A549 (cell line): ENCODE measurements at regions not wholly inside any gene's neighbourhood (a gene's known extent, or its start where the extent isn't known, plus 50 kb on each side); places are given as distances from the start of the nearest gene placed in this dataset.
A peak's percentile ranks its signal among the peaks of the same experiment; 100 is the strongest.

Experiments used
- ATAC-seq, 2 experiments: fragments of 200-7000 bp in 1 of 2; fragments of >200 bp in 1 of 2; cut with Nextera tagmentation in 1 of 2; cut with Tn5 transposase in 1 of 2; 3 replicates each; pipeline versions ENCODE4 v1.8.0 to v1.9.1; 2018 to 2020; ENCODE audit warnings: mild to moderate bottlenecking in 1 of 2, moderate library complexity in 1 of 2
- CTCF ChIA-PET: fragments of 300-600 bp; sonication (Branson Sonifier 250); formaldehyde crosslinking; extraction: SDS; loops from one replicate; lab custom pipeline; 2021; ENCODE audit warnings: antibody characterized with exemption, inconsistent platforms; lab: Yijun Ruan, JAX
- POLR2A ChIA-PET: fragments of 350-600 bp; formaldehyde crosslinking; extraction: SDS; loops from one replicate; lab custom pipeline; 2021; ENCODE audit warnings: antibody characterized with exemption, inconsistent platforms; lab: Yijun Ruan, JAX
- DNase-seq, 2 experiments: peaks; one replicate each; pipeline versions ENCODE4 v3.0.0 to v3.0.0-alpha.2; 2011 to 2016; ENCODE audit warnings: low read depth in 1 of 2, low spot score in 1 of 2
- FAIRE-seq: peaks from 2 replicates; lab custom pipeline; 2011; peaks lifted over from hg19 to GRCh38; lab: Jason Lieb, UNC
- H3K27ac ChIP-seq, 2 experiments: fragments of >200 bp; sonication (Bioruptor Twin); formaldehyde crosslinking; 3 replicates each; pipeline ENCODE4 v1.5.1; 2016 to 2017
- H3K4me1 ChIP-seq: fragments of >200 bp; sonication (Bioruptor Twin); formaldehyde crosslinking; 3 replicates; pipeline ENCODE4 v1.6.1; 2016
- H3K4me2 ChIP-seq: fragments of >200 bp; sonication (Bioruptor Twin); formaldehyde crosslinking; 3 replicates; pipeline ENCODE4 v1.6.1; 2016
- H3K4me3 ChIP-seq: fragments of >200 bp; sonication (Bioruptor Twin); formaldehyde crosslinking; 3 replicates; pipeline ENCODE4 v1.5.1; 2016
- H3K9me3 ChIP-seq: fragments of >200 bp; sonication (Bioruptor Twin); formaldehyde crosslinking; 3 replicates; pipeline ENCODE4 v1.6.1; 2016
- BCL3 ChIP-seq: fragments of >200 bp; sonication (Bioruptor Twin); formaldehyde crosslinking; IDR thresholded peaks from 3 replicates; pipeline ENCODE4 v1.6.1; 2016
- CHD4 ChIP-seq: fragments of 200-600 bp; sonication (generic); IDR thresholded peaks from 2 replicates; pipeline ENCODE4 v1.6.1; 2016; ENCODE audit warnings: antibody characterized with exemption, mild to moderate bottlenecking, borderline replicate concordance
- CTCF ChIP-seq: fragments of >200 bp; sonication (Bioruptor Twin); formaldehyde crosslinking; IDR thresholded peaks from 3 replicates; pipeline ENCODE4 v1.5.1; 2016
- E2F6 ChIP-seq: IDR thresholded peaks from 2 replicates; pipeline ENCODE4 v1.6.1; 2012; ENCODE audit warnings: low read depth, borderline replicate concordance
- FOSL2 ChIP-seq, 2 experiments: fragments of 450-650 bp in 1 of 2; fragments of >200 bp in 1 of 2; sonication (Bioruptor Twin) in 1 of 2; formaldehyde crosslinking; IDR thresholded peaks; 2 replicates each; pipeline versions ENCODE4 v1.5.0 to v1.6.1; 2016 to 2020; ENCODE audit warnings: mild to moderate bottlenecking in 1 of 2, moderate library complexity in 1 of 2
- KDM1A ChIP-seq: fragments of 200-600 bp; sonication (generic); IDR thresholded peaks from 2 replicates; pipeline ENCODE4 v1.6.1; 2016; ENCODE audit warnings: low read depth, mild to moderate bottlenecking
- MAX ChIP-seq: IDR thresholded peaks from 2 replicates; pipeline ENCODE4 v1.6.1; 2012
- MAZ ChIP-seq: fragments of 150-350 bp; IDR thresholded peaks from 2 replicates; pipeline ENCODE4 v1.6.1; 2014; ENCODE audit warnings: antibody characterized with exemption, low read depth, low read length, borderline replicate concordance
- NFE2L2 ChIP-seq: fragments of 150-350 bp; conservative IDR thresholded peaks from 2 replicates; pipeline ENCODE4 v1.6.1; 2014; ENCODE audit warnings: low read length
- POLR2AphosphoS2 ChIP-seq: conservative IDR thresholded peaks from 2 replicates; pipeline ENCODE4 v1.6.1; 2012; ENCODE audit warnings: low read length, improper control_type of control experiment, inconsistent platforms
- RAD21 ChIP-seq, 2 experiments: fragments of >200 bp in 1 of 2; sonication (Bioruptor Twin) in 1 of 2; formaldehyde crosslinking in 1 of 2; IDR thresholded peaks in 1 of 2; conservative IDR thresholded peaks in 1 of 2; 2 replicates in 1 of 2; 3 replicates in 1 of 2; pipeline ENCODE4 v1.6.1; 2012 to 2018; ENCODE audit warnings: inconsistent platforms in 1 of 2
- REST ChIP-seq: fragments of 200-600 bp; sonication (generic); IDR thresholded peaks from 2 replicates; pipeline ENCODE4 v1.6.1; 2016; ENCODE audit warnings: antibody characterized with exemption, mild to moderate bottlenecking, moderate library complexity
- RFX5 ChIP-seq: fragments of 450-650 bp; IDR thresholded peaks from 2 replicates; pipeline ENCODE4 v1.7.1; 2014; ENCODE audit warnings: antibody characterized with exemption, mild to moderate bottlenecking, moderate library complexity
- SMC3 ChIP-seq: fragments of >200 bp; sonication (Bioruptor Twin); formaldehyde crosslinking; IDR thresholded peaks from 3 replicates; pipeline ENCODE4 v1.6.1; 2018; ENCODE audit warnings: inconsistent platforms
- ZFP36 ChIP-seq: fragments of 450-650 bp; IDR thresholded peaks from 2 replicates; pipeline ENCODE4 v1.6.1; 2014; ENCODE audit warnings: borderline replicate concordance; ENCODE audit not compliant: partially characterized antibody
- ZSCAN20 ChIP-seq: fragments of 250-450 bp; sonication (Bioruptor Pico); IDR thresholded peaks from 2 replicates; pipeline ENCODE4 v1.8.0; 2022; ENCODE audit warnings: mild to moderate bottlenecking, moderate library complexity
- WGBS: methylation state at CpG from one replicate; pipeline ENCODE4 v1.1.6; 2017; ENCODE audit errors: missing lambda C conversion rate; 5-methylcytosine and 5-hydroxymethylcytosine counted together

GRCh38 chr22:46031066-46031465 is 54.1 kb upstream of the WNT7B start:
- H3K9me3 ChIP-seq, result no peaks in the 10 kb centered on the region
- ChIA-PET CTCF (interaction anchor here (0.7 to 1.5 kb wide), 5 partner anchors 8 to 337 kb away, joined by 3 to 9 read pairs (median 5); no protein-coding TSS in a partner anchor), POLR2A (no interaction called here)
- ATAC-seq (no peak), DNase-seq (no peak), FAIRE-seq (no peak)
- 89% methylated on average over 3 of the region's 13 CpGs for WGBS
- TF ChIP-seq E2F6, result no peak
- no peak for TF ChIP-seq CTCF
- TF ChIP-seq NFE2L2, result no peak
- TF ChIP-seq KDM1A, result no peak
- TF ChIP-seq BCL3, result no peak
- TF ChIP-seq RFX5, result no peak
- no peak for TF ChIP-seq SMC3
- no peak for TF ChIP-seq ZSCAN20 (CRISPR knock-in tag)
- TF ChIP-seq REST, result no peak
- no peak for TF ChIP-seq POLR2AphosphoS2
- TF ChIP-seq MAZ, result no peak
- no peak overlapping the region for H3K27ac ChIP-seq
- H3K4me1 ChIP-seq, result peaks cover 13% of the 10 kb centered on the region
- no peak overlapping the region for H3K4me3 ChIP-seq
- H3K4me2 ChIP-seq, result no peak overlapping the region

GRCh38 chr22:46031557-46031956 is 54.6 kb upstream of the WNT7B start:
- TF ChIP-seq POLR2AphosphoS2, result no peak
- peak; percentile 63 for TF ChIP-seq ZFP36
- no peak for FAIRE-seq
- H3K9me3 ChIP-seq, result no peaks in the 10 kb centered on the region
- no peak for DNase-seq
- H3K4me2 ChIP-seq, result no peak overlapping the region
- 98% methylated on average over 2 of the region's 2 CpGs for WGBS
- ChIA-PET POLR2A (no interaction called here), CTCF (interaction anchor here (0.7 to 1.5 kb wide), 3 partner anchors 9 to 337 kb away, joined by 3 to 6 read pairs (median 3); no protein-coding TSS in a partner anchor)
- H3K4me3 ChIP-seq, result no peak overlapping the region
- H3K4me1 ChIP-seq, result peaks cover 14% of the 10 kb centered on the region
- no peak overlapping the region for H3K27ac ChIP-seq
- ATAC-seq, result no peak

GRCh38 chr22:46031965-46032851 is 55.2 kb upstream of the WNT7B start:
- no peak for ATAC-seq
- POLR2A ChIA-PET, result no interaction called here
- Histone ChIP-seq H3K4me2 (no peak overlapping the region), H3K9me3 (no peaks in the 10 kb centered on the region), H3K4me3 (no peak overlapping the region), H3K4me1 (peaks cover 14% of the 10 kb centered on the region), H3K27ac (no peak overlapping the region)
- 78% methylated on average over 6 of the region's 13 CpGs for WGBS
- CTCF ChIA-PET, result interaction anchor here (1.3 to 3.7 kb wide), 3 partner anchors 10 to 37 kb away, joined by 3 to 21 read pairs (median 6); no protein-coding TSS in a partner anchor
- FAIRE-seq, result no peak
- no peak for TF ChIP-seq MAX
- TF ChIP-seq RAD21 (conservative IDR thresholded peaks at IDR 0.05 in 1 of 2, IDR thresholded peaks at IDR 0.05 in 1 of 2), result no peak
- no peak for TF ChIP-seq CHD4
- no peak for TF ChIP-seq FOSL2 (IDR thresholded peaks at IDR 0.05)
- TF ChIP-seq FOSL2 (CRISPR knock-in tag; IDR thresholded peaks at IDR 0.05), result no peak
- DNase-seq, result no peak
